Endodermal cell (in vitro differentiated cells): ENCODE measurements at regions not wholly inside any gene's neighbourhood (a gene's known extent, or its start where the extent isn't known, plus 50 kb on each side); places are given as distances from the start of the nearest gene placed in this dataset.

ENCODE experiments used
- DNase-seq: peaks from one replicate; pipeline ENCODE4 v3.0.0-alpha.2; 2017
- H3K27ac ChIP-seq: 2 replicates; pipeline ENCODE4 v1.5.1; 2013; ENCODE audit warnings: mild to moderate bottlenecking, low read depth, low read length, moderate library complexity
- H3K27me3 ChIP-seq: 2 replicates; pipeline ENCODE4 v1.6.1; 2013; ENCODE audit warnings: mild to moderate bottlenecking, low read length, moderate library complexity; ENCODE audit not compliant: insufficient read depth, control insufficient read depth, poor library complexity, severe bottlenecking
- H3K36me3 ChIP-seq: 2 replicates; pipeline ENCODE4 v1.7.0; 2013; ENCODE audit warnings: mild to moderate bottlenecking, low read length, moderate library complexity; ENCODE audit not compliant: control insufficient read depth, insufficient read depth
- H3K4me1 ChIP-seq: one replicate; pipeline ENCODE4 v1.7.0; 2013; ENCODE audit warnings: low read length; ENCODE audit not compliant: control insufficient read depth, insufficient read depth
- H3K4me3 ChIP-seq: 2 replicates; pipeline ENCODE4 v1.5.1; 2013; ENCODE audit warnings: mild to moderate bottlenecking, low read length, moderate library complexity
- H3K9ac ChIP-seq: 2 replicates; pipeline ENCODE4 v1.6.1; 2013; ENCODE audit warnings: mild to moderate bottlenecking, low read length, moderate library complexity; ENCODE audit not compliant: poor library complexity, severe bottlenecking; ENCODE audit errors: extremely low read depth
- H3K9me3 ChIP-seq: 2 replicates; pipeline ENCODE4 v1.6.1; 2013; ENCODE audit warnings: mild to moderate bottlenecking, low read length, moderate library complexity; ENCODE audit not compliant: control insufficient read depth
- H3K27ac Mint-ChIP-seq: 2 replicates; pipeline ENCODE4 v1.8.0; 2020; ENCODE audit warnings: mixed read lengths
- H3K27me3 Mint-ChIP-seq: 2 replicates; pipeline ENCODE4 v1.8.0; 2021; ENCODE audit warnings: mild to moderate bottlenecking, mixed read lengths; ENCODE audit not compliant: insufficient read depth
- H3K36me3 Mint-ChIP-seq: 2 replicates; pipeline ENCODE4 v1.8.0; 2020; ENCODE audit warnings: low read depth, mixed read lengths
- H3K4me1 Mint-ChIP-seq: 2 replicates; pipeline ENCODE4 v1.8.0; 2020; ENCODE audit warnings: mixed read lengths
- H3K4me3 Mint-ChIP-seq: 2 replicates; pipeline ENCODE4 v1.8.0; 2020; ENCODE audit warnings: mild to moderate bottlenecking, moderate library complexity, mixed read lengths
- H3K9me3 Mint-ChIP-seq: 2 replicates; pipeline ENCODE4 v1.8.0; 2020; ENCODE audit warnings: mild to moderate bottlenecking, mixed read lengths
- WGBS, 2 experiments: methylation state at CpG; one replicate each; pipeline versions ENCODE4 v1.1.5 to v1.1.7; 2013; ENCODE audit warnings: missing lambda C conversion rate in 2 of 2, mixed read lengths in 1 of 2; ENCODE audit not compliant: insufficient coverage in 1 of 2, insufficient read length in 1 of 2; 5-methylcytosine and 5-hydroxymethylcytosine counted together
- TF ChIP-seq, protein P1 (sequence below): fragments of 200-600 bp; sonication (generic); conservative IDR thresholded peaks from 2 replicates; pipeline ENCODE4 v1.5.0; 2021; ENCODE audit warnings: antibody characterized with exemption, mild to moderate bottlenecking

DNA sequence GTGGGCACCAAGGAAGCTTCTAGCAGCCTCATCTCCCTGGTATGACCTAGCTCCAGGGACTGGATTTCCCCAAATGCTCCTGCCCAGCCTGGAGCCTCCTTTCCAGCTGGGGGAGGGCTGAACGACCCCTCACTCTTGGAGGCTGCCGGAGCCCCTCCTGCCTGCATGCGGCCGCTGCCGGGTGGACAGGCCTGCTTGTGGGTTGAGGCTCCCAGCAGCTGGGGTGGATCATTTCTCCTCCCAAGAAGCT is 213.6 kb downstream of the SEC14L1 start:
- DNase-seq, result peak; percentile 54
- no peaks in the 10 kb centered on the region for H3K36me3 Mint-ChIP-seq
- Histone ChIP-seq H3K4me1 (no peaks in the 10 kb centered on the region), H3K9ac (no peak overlapping the region), H3K27me3 (no peaks in the 10 kb centered on the region), H3K36me3 (no peaks in the 10 kb centered on the region), H3K27ac (no peak overlapping the region), H3K4me3 (no peak overlapping the region), H3K9me3 (no peaks in the 10 kb centered on the region)
- peaks cover 13% of the 10 kb centered on the region for H3K9me3 Mint-ChIP-seq
- 88% methylated on average over 5 of the region's 5 CpGs; no CpG with 5 or more reads in 1 of the 2 experiments for WGBS, 2 experiments
- no peak overlapping the region for H3K4me3 Mint-ChIP-seq
- TF ChIP-seq, protein P1, sequence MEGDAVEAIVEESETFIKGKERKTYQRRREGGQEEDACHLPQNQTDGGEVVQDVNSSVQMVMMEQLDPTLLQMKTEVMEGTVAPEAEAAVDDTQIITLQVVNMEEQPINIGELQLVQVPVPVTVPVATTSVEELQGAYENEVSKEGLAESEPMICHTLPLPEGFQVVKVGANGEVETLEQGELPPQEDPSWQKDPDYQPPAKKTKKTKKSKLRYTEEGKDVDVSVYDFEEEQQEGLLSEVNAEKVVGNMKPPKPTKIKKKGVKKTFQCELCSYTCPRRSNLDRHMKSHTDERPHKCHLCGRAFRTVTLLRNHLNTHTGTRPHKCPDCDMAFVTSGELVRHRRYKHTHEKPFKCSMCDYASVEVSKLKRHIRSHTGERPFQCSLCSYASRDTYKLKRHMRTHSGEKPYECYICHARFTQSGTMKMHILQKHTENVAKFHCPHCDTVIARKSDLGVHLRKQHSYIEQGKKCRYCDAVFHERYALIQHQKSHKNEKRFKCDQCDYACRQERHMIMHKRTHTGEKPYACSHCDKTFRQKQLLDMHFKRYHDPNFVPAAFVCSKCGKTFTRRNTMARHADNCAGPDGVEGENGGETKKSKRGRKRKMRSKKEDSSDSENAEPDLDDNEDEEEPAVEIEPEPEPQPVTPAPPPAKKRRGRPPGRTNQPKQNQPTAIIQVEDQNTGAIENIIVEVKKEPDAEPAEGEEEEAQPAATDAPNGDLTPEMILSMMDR, result no peak
- peaks cover 6% of the 10 kb centered on the region for H3K4me1 Mint-ChIP-seq
- no peak overlapping the region for H3K27ac Mint-ChIP-seq
- no peaks in the 10 kb centered on the region for H3K27me3 Mint-ChIP-seq

DNA sequence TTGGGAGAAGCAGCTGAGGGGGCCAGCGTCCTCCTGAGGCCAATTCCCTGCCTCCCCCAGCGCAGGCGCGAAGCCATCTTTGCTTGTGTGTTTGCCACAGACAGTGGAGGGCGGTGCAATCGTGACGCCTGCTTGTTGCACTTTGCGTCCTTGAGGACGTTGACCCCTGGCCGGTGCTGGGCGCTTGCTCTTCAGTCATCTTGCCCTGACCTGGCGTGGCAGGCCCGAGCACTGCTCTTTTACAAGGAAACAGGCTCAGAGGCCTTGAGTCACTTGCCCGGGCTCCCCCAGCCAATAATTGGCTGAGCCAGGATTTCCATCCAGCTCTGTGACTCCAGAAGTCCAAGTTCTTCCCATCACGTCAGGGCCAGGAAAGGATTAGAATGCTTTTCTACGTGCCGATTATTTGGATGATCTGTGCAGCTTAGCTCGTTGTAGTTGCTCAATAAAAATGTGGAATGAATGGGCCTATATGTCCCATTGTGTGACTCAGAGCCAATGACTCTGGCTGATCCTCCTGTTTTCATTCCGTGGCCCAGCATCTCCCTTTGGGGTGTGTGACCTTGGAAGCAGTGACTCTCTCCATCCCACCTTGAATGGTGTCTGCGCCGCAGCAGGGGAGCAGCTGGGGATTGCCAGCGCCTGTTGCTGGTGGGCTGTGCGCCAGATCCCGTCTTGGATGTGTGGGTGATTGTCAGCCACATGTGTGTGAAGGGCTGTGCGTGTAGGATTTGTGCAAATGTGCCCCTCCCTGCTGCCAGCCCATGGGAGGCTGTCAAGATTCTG is 214.1 kb downstream of the SEC14L1 start:
- no peak overlapping the region for H3K4me3 Mint-ChIP-seq
- Histone ChIP-seq H3K9ac (no peak overlapping the region), H3K9me3 (no peaks in the 10 kb centered on the region), H3K36me3 (no peaks in the 10 kb centered on the region), H3K27me3 (no peaks in the 10 kb centered on the region), H3K27ac (no peak overlapping the region), H3K4me3 (no peak overlapping the region), H3K4me1 (no peaks in the 10 kb centered on the region)
- no peaks in the 10 kb centered on the region for H3K36me3 Mint-ChIP-seq
- peaks cover 6% of the 10 kb centered on the region for H3K4me1 Mint-ChIP-seq
- peaks cover 13% of the 10 kb centered on the region for H3K9me3 Mint-ChIP-seq
- 89 to 93% methylated on average over 16 to 25 of the region's 25 CpGs for WGBS, 2 experiments
- DNase-seq, result no peak
- H3K27ac Mint-ChIP-seq, result no peak overlapping the region
- TF ChIP-seq, protein P1, result no peak
- H3K27me3 Mint-ChIP-seq, result no peaks in the 10 kb centered on the region

DNA sequence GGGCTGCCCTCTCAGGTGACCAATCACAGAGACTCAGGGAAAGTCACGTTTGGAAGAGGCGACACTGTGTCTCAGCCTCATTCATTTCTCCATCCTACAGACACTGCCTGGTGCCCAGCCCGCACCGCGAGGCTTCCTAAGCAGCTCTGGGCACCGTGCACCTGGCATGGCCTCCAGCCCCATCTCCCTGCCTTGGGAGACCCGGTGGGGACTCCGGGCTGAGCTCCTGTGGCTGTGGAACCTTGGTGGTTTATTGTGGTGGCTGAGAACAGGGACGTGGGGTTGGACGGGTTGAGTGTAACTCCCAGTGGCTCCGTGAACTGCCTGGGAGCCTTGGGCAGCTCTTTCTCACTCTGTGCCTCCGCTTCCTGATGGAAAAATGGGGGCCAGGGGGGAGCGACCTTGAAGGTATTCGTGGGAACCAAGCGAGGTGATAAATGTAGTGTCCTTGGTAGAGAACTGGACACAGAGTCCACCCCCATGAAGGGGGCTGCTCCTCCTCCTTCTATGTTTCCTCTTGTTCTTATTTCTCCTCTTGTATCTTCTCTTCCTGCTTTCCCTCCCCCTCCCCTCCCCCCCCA is 215.4 kb downstream of the SEC14L1 start:
- Mint-ChIP-seq H3K4me3 (no peak overlapping the region), H3K9me3 (peaks cover 13% of the 10 kb centered on the region), H3K27me3 (no peaks in the 10 kb centered on the region), H3K36me3 (no peaks in the 10 kb centered on the region), H3K27ac (no peak overlapping the region), H3K4me1 (peaks cover 4% of the 10 kb centered on the region)
- no peak overlapping the region for H3K9ac ChIP-seq
- WGBS, 2 experiments, result 96% methylated on average over 5 to 15 of the region's 15 CpGs
- TF ChIP-seq, protein P1, result no peak
- no peaks in the 10 kb centered on the region for H3K4me1 ChIP-seq
- no peaks in the 10 kb centered on the region for H3K27me3 ChIP-seq
- H3K36me3 ChIP-seq, result no peaks in the 10 kb centered on the region
- H3K9me3 ChIP-seq, result no peaks in the 10 kb centered on the region
- H3K4me3 ChIP-seq, result no peak overlapping the region
- H3K27ac ChIP-seq, result no peak overlapping the region
- peak; percentile 53 for DNase-seq
